WTC11 (cell line): ENCODE measurements at regions not wholly inside any gene's neighbourhood (a gene's known extent, or its start where the extent isn't known, plus 50 kb on each side); places are given as distances from the start of the nearest gene placed in this dataset.

Experiments used
- ATAC-seq: fragments of 200-7000 bp; cut with Tn5 transposase; 2 replicates; pipeline ENCODE4 v1.10.0; 2021; ENCODE audit warnings: mild to moderate bottlenecking, moderate library complexity
- CTCF ChIA-PET: fragments of 300-600 bp; sonication (Branson Sonifier 250); formaldehyde crosslinking; loops from one replicate; lab custom pipeline; 2021; ENCODE audit warnings: antibody characterized with exemption; lab: Charles Lee
- POLR2A ChIA-PET: fragments of 350-600 bp; sonication (Branson Sonifier 250); formaldehyde crosslinking; loops from one replicate; lab custom pipeline; 2021; ENCODE audit warnings: antibody characterized with exemption; lab: Charles Lee
- DNase-seq: peaks from one replicate; pipeline ENCODE4 v3.0.0; 2021; ENCODE audit warnings: low spot score
- H3K27ac Mint-ChIP-seq: 2 replicates; pipeline ENCODE4 v1.8.0; 2021; ENCODE audit warnings: mixed read lengths
- H3K27me3 Mint-ChIP-seq: 2 replicates; pipeline ENCODE4 v1.8.0; 2021; ENCODE audit warnings: low read depth, mild to moderate bottlenecking, moderate library complexity, mixed read lengths
- H3K36me3 Mint-ChIP-seq: 2 replicates; pipeline ENCODE4 v1.8.0; 2021; ENCODE audit warnings: mixed read lengths
- H3K4me1 Mint-ChIP-seq: 2 replicates; pipeline ENCODE4 v1.8.0; 2022; ENCODE audit warnings: mixed read lengths
- H3K4me3 Mint-ChIP-seq: 2 replicates; pipeline ENCODE4 v1.8.0; 2021; ENCODE audit warnings: mild to moderate bottlenecking, moderate library complexity, mixed read lengths
- H3K9me3 Mint-ChIP-seq: 2 replicates; pipeline ENCODE4 v1.8.0; 2021; ENCODE audit warnings: mixed read lengths
- ARID4B ChIP-seq: sonication (generic); formaldehyde crosslinking; IDR thresholded peaks from 2 replicates; pipeline ENCODE4 v1.8.0; 2023; ENCODE audit warnings: missing genetic modification reagents, mild to moderate bottlenecking, borderline replicate concordance
- ATF6 ChIP-seq: sonication (generic); formaldehyde crosslinking; IDR thresholded peaks from 2 replicates; pipeline ENCODE4 v1.8.1; 2023; ENCODE audit warnings: mild to moderate bottlenecking, missing genetic modification reagents
- CDX4 ChIP-seq: fragments of 250-450 bp; sonication (Bioruptor Pico); IDR thresholded peaks from 2 replicates; pipeline ENCODE4 v1.9.0; 2021; ENCODE audit warnings: moderate library complexity, mild to moderate bottlenecking, inconsistent platforms, borderline replicate concordance
- E2F5 ChIP-seq: sonication (generic); formaldehyde crosslinking; IDR thresholded peaks from 2 replicates; pipeline ENCODE4 v1.8.1; 2022; ENCODE audit warnings: mild to moderate bottlenecking, moderate library complexity, missing genetic modification reagents
- ESRRA ChIP-seq: sonication (generic); formaldehyde crosslinking; IDR thresholded peaks from 2 replicates; pipeline ENCODE4 v1.8.1; 2022; ENCODE audit warnings: mild to moderate bottlenecking, missing genetic modification reagents, borderline replicate concordance
- FOXJ3 ChIP-seq: sonication (generic); formaldehyde crosslinking; IDR thresholded peaks from 2 replicates; pipeline ENCODE4 v1.9.0; 2021; ENCODE audit warnings: missing genetic modification reagents, mild to moderate bottlenecking, borderline replicate concordance
- FOXP4 ChIP-seq: sonication (generic); formaldehyde crosslinking; IDR thresholded peaks from 2 replicates; pipeline ENCODE4 v1.8.0; 2022; ENCODE audit warnings: mild to moderate bottlenecking, missing genetic modification reagents
- GTF2I ChIP-seq: fragments of 250-450 bp; sonication (Bioruptor Pico); conservative IDR thresholded peaks from 2 replicates; pipeline ENCODE4 v1.4.0; 2021; ENCODE audit warnings: mild to moderate bottlenecking
- JUN ChIP-seq: sonication (generic); formaldehyde crosslinking; IDR thresholded peaks from 2 replicates; pipeline ENCODE4 v1.8.0; 2023; ENCODE audit warnings: mild to moderate bottlenecking, missing genetic modification reagents
- NFATC4 ChIP-seq: fragments of 250-450 bp; sonication (Bioruptor Pico); IDR thresholded peaks from 2 replicates; pipeline ENCODE4 v1.9.0; 2021; ENCODE audit warnings: mild to moderate bottlenecking
- NFE2L1 ChIP-seq: sonication (generic); formaldehyde crosslinking; IDR thresholded peaks from 2 replicates; pipeline ENCODE4 v1.8.1; 2023; ENCODE audit warnings: missing genetic modification reagents
- SMAD3 ChIP-seq: sonication (generic); formaldehyde crosslinking; IDR thresholded peaks from 2 replicates; pipeline ENCODE4 v1.8.0; 2022; ENCODE audit warnings: missing genetic modification reagents, mild to moderate bottlenecking, borderline replicate concordance
- TCF7 ChIP-seq: sonication (generic); formaldehyde crosslinking; IDR thresholded peaks from 2 replicates; pipeline ENCODE4 v1.8.0; 2022; ENCODE audit warnings: mild to moderate bottlenecking, low read depth, missing genetic modification reagents, moderate library complexity
- TP53 ChIP-seq: sonication (generic); formaldehyde crosslinking; IDR thresholded peaks from 2 replicates; pipeline ENCODE4 v1.8.1; 2023; ENCODE audit warnings: mild to moderate bottlenecking, missing genetic modification reagents
- ZNF121 ChIP-seq: sonication (generic); formaldehyde crosslinking; IDR thresholded peaks from 2 replicates; pipeline ENCODE4 v1.8.0; 2023; ENCODE audit warnings: missing genetic modification reagents
- ZNF138 ChIP-seq: sonication (generic); formaldehyde crosslinking; conservative IDR thresholded peaks from 2 replicates; pipeline ENCODE4 v1.8.1; 2022; ENCODE audit warnings: mild to moderate bottlenecking, moderate library complexity, missing genetic modification reagents
- ZNF219 ChIP-seq: sonication (generic); formaldehyde crosslinking; IDR thresholded peaks from 2 replicates; pipeline ENCODE4 v1.8.0; 2023; ENCODE audit warnings: missing genetic modification reagents, mild to moderate bottlenecking, borderline replicate concordance
- ZNF396 ChIP-seq: fragments of 250-450 bp; sonication (Bioruptor Pico); IDR thresholded peaks from 2 replicates; pipeline ENCODE4 v1.8.0; 2021; ENCODE audit warnings: mild to moderate bottlenecking, moderate library complexity, borderline replicate concordance
- ZNF512 ChIP-seq: sonication (generic); formaldehyde crosslinking; IDR thresholded peaks from 2 replicates; pipeline ENCODE4 v1.8.1; 2022; ENCODE audit warnings: missing genetic modification reagents, borderline replicate concordance

- H3K27me3 Mint-ChIP-seq: no peaks in the 10 kb centered on the region
- ChIA-PET CTCF (interaction anchor here (0.8 to 1.8 kb wide), 10 partner anchors 9 to 284 kb away, joined by 3 to 12 read pairs (median 3); no protein-coding TSS in a partner anchor), POLR2A (no interaction called here)
- no peak overlapping the region for H3K4me3 Mint-ChIP-seq
- TF ChIP-seq ZNF219 (CRISPR knock-in tag): no peak
- peak; percentile 11; the same call in 1 of the 2 replicates for TF ChIP-seq ZNF121 (CRISPR knock-in tag)
- no peak overlapping the region for H3K27ac Mint-ChIP-seq
- ATAC-seq: peak; percentile 75
- peaks cover 42% of the 10 kb centered on the region for H3K4me1 Mint-ChIP-seq
- no peak for DNase-seq
- H3K36me3 Mint-ChIP-seq: no peaks in the 10 kb centered on the region
- no peaks in the 10 kb centered on the region for H3K9me3 Mint-ChIP-seq
These were observed 182.4 kb upstream of the MCHR2 start for GRCh38 chr6:100176311-100176950.

GRCh38 chr6:100175814-100176310 lies 181.8 kb upstream of the MCHR2 start:
- no peaks in the 10 kb centered on the region for H3K36me3 Mint-ChIP-seq
- H3K27ac Mint-ChIP-seq: no peak overlapping the region
- ChIA-PET CTCF (interaction anchor here (0.8 to 1.8 kb wide), 8 partner anchors 9 to 285 kb away, joined by 3 to 12 read pairs (median 3); no protein-coding TSS in a partner anchor), POLR2A (no interaction called here)
- DNase-seq: no peak
- ATAC-seq: no peak
- H3K27me3 Mint-ChIP-seq: 0 out of 2 replicates have a peak, but pooled peaks cover under 1% of the 10 kb centered on the region
- no peak overlapping the region for H3K4me3 Mint-ChIP-seq
- TF ChIP-seq FOXJ3 (no peak), ZNF219 (CRISPR knock-in tag) (no peak)
- peaks cover 48% of the 10 kb centered on the region for H3K4me1 Mint-ChIP-seq
- no peaks in the 10 kb centered on the region for H3K9me3 Mint-ChIP-seq

GRCh38 chr6:100173211-100173610 lies 179.2 kb upstream of the MCHR2 start:
- CTCF ChIA-PET: interaction anchor here (1.3 kb wide), 1 partner anchor 307 kb away, joined by 4 read pairs; no protein-coding TSS in a partner anchor
- no peak for TF ChIP-seq ZNF396 (CRISPR knock-in tag)
- no peak for TF ChIP-seq GTF2I (CRISPR knock-in tag)
- TF ChIP-seq JUN (CRISPR knock-in tag): no peak
- TF ChIP-seq ZNF512 (CRISPR knock-in tag): no peak
- no peak for TF ChIP-seq ESRRA (CRISPR knock-in tag)
- TF ChIP-seq NFATC4 (CRISPR knock-in tag): no peak
- TF ChIP-seq CDX4 (CRISPR knock-in tag): no peak
- no peak for TF ChIP-seq SMAD3
- no peak for TF ChIP-seq E2F5
- no peak for TF ChIP-seq ZNF138 (CRISPR knock-in tag)
- no peak for TF ChIP-seq NFE2L1 (CRISPR knock-in tag)
- TF ChIP-seq TCF7 (CRISPR knock-in tag): no peak
- TF ChIP-seq ZNF121 (CRISPR knock-in tag): no peak
- TF ChIP-seq FOXJ3: no peak
- no peak for TF ChIP-seq TP53 (CRISPR knock-in tag)
- no peak for TF ChIP-seq ARID4B (CRISPR knock-in tag)
- no peak for TF ChIP-seq ATF6 (CRISPR knock-in tag)
- TF ChIP-seq FOXP4 (CRISPR knock-in tag): no peak

More at GRCh38 chr6:100173211-100173610, 179.2 kb upstream of the MCHR2 start:
- no peak for DNase-seq
- H3K4me1 Mint-ChIP-seq: peaks cover 62% of the 10 kb centered on the region
- H3K27ac Mint-ChIP-seq: no peak overlapping the region
- ATAC-seq: no peak
- H3K27me3 Mint-ChIP-seq: peaks cover 10% of the 10 kb centered on the region; the same call in 1 of the 2 replicates
- POLR2A ChIA-PET: no interaction called here
- no peaks in the 10 kb centered on the region for H3K9me3 Mint-ChIP-seq
- H3K36me3 Mint-ChIP-seq: no peaks in the 10 kb centered on the region
- no peak overlapping the region for H3K4me3 Mint-ChIP-seq
